ENCODE measurements at regions not wholly inside any gene's neighbourhood (a gene's known extent, or its start where the extent isn't known, plus 50 kb on each side); places are given as distances from the start of the nearest gene placed in this dataset.

DNA sequence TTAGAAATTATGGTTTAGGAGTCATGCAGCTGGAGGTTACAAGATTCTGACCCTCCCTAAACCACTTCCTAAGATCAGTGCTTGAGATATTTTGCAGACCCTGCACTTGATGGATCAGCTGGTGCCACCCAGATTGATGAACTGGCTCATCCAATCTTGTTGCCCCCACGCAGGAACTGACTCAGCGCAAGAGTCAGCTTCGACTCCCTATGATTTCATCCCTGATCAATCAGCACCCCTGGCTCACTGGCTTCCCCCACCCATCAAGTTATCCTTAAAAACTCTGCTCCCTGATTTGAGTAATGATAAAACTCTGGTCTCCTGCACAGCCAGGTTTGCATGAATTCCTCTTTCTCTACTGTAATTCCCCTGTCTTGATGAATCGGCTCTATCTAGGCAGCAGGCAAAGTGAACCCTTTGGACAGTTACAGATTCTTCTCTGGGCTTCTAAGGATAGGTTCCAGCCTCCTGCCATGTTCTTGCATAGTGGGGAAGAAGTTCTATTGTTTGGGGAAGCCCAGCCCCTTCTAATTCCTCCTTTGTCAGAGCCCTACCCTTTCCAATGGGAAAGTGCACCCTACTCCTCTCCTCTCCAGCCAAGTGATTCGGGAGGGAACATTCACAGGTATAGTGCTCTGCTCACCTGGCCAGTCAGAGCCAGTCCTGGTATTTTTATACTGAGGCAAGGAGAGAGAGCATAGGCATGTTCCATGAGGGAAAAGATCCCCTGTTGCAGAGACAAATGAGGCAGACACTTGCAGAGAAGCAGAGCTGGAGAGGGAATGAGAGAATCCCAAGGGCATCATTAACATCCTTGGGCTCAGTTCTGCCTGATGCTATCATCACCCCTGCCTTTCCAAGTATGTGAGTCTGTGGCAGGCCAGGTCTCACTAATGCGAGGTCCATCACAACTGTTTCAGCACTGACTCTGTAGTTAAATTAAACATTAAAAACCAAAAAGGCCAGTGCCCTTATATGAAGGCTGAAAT is 224.4 kb upstream of the GALNT17 start:
- no peak for DNase-seq

DNA sequence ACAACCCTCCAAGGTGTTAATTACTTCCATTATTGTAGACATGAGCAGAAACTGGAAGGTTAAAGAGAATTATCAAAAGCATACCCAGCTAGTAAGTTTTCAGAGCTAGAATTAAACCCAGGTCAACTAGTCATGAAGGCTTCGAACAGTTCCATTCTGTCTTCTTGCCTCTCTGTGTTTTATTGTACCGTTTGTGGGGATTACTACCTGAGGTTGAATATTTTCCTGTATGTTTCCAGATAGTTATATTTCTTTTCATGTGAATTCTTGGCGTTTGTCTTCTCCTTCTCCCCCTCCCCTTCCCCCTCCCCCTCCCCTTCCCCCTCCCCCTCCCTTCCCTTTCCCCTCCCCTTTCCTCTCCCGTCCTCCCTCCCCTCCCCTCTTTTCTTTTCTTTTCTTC is 218.0 kb upstream of the GALNT17 start:
- DNase-seq, result no peak

DNA sequence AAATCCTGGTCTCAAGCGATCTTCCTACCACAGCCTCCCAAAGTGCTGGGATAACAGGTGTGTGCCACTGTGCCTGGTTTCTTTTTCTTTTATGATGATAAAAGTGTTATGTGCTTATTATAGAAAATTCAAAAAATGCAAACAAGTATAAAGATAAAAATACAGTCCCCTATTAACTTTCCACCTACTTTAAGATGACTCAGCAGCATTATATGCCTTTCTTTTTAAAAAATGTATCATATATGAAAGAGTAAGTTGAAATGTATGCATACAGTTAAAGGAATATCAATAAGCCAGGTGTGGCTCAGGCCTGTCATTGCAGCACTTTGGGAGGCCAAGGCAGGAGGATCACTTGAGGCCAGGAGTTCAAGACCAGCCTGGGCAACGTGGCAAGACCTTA is 216.9 kb upstream of the GALNT17 start:
- DNase-seq, result no peak

DNA sequence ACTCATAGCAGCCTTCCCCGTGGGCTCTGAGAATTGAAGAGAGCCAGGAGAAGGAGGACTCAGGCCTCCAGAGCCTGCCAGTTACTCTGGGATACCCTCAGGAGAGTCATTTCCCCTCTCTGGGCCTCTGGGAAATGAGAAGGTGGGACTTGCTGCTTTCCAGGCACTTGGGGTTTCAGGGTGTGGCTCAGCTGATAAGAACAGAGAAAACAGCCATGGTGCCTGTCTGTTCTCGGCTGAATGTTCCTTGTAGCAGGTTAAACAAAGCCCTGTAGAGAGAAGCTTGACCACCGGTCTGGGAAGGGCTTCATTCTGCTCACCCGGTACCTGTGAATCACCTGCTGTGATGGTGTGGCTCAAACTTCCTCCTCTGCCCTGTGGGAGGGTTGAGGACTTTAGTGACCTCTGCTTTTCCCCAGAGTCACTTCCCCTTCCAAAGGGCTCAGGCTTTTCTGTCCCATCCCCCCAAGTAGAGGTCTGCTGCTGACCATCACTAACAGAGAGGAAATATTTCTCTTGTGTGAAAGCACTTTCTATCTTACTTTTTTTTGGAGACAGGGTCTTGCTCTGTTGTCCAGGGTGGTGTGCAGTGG is 212.4 kb upstream of the GALNT17 start:
- no peak for DNase-seq

DNA sequence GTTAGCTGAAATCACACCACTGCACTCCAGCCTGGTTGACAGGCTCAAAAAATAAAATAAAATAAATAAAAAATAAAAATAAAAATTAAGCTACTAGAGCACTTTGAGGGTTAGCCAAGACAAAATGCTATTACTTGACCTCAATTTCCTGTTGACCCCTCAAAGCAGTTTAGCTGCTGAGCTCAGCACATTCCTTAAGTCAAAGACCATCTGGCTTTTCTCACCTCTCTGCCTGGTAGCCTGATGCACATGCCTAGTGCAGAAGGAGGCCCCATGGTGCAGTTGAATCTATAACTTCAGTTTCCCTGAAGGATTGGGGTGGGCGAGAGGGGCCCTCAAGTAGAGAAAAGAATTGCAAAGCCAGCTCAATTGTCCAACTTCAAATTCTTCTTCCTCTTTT is 211.1 kb upstream of the GALNT17 start:
- no peak for DNase-seq

DNA sequence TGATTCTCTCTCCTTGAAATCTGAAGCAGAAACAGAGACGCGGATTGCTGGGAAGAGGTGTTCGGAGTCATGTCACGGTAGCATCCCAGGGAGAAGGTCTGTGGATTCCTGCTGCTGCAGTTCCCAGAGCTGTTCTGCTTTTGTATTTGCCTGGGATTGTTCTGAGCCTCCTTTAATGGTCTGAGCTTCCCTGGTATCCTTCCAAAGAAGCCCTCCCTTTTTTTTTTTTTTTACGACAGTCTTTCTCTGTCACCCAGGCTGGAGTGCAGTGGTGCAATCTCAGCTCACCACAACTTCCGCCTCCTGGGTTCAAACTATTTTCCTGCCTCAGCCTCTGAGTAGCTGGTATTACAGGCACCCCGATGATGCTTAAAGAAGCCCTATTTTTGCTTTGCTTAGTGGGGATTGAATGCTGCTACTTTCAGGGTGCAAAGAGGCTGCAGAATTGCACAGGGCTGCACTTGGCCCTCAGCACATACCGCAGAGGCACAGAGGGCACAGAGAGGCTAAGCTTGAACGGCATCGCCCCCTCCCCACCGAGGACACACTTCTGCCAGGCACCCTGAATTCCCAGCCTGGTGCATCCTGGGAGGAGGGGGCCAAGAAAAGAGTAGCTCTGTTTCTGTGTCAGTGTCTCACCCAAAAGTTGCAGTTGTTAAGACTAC is 208.6 kb upstream of the GALNT17 start:
- no peak for DNase-seq

DNA sequence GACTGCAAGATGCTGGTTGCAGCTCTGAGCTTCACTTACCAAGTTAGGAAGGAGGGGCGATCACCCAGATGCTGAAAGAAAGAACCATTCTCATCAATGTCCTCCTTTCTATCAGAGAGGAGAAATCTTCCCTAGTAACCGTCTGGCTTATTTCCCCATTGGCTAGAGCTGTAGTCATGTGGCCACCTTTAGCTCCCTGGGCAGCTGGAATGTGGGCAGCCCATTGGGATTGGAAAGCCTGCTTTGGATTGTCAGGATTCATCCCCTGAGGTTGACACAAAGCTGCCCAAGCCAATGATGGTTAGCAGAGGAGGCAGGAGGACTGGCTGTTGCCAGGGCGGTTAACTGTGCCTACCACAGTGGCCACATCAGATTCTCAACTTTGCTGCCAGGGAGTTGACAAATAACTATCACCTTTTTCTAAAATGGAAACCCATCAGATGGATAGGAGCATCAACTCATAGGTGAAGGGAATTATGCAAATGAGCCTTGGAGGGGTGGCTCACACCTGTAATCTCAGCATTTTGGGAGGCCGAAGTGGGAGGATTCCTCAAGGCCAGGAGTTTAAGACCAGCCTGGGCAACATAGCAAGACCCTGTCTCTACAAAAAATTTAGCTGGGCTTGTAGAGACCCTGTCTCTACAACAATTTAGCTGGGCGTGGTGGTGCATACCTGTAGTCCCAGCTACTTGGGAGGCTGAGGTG is 206.4 kb upstream of the GALNT17 start:
- DNase-seq, result no peak

DNA sequence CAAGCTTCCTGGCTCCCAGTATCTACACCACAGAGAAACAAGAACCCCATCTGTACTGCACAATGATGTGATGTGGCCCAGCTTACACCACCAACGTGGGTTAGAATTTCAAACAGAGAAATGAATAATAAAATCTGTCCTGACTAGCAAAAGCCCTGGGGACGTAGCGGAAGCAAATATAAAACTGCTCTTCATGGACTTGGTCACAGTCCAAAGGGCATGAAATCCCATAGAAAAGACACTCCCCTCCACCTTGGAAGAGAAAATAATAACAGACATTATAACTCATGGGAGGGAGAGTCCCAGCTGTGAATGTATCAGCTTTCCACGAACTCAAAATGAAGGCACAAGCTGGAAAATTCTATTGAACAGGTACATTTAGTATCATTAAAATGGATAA is 205.3 kb upstream of the GALNT17 start:
- no peak for DNase-seq

DNA sequence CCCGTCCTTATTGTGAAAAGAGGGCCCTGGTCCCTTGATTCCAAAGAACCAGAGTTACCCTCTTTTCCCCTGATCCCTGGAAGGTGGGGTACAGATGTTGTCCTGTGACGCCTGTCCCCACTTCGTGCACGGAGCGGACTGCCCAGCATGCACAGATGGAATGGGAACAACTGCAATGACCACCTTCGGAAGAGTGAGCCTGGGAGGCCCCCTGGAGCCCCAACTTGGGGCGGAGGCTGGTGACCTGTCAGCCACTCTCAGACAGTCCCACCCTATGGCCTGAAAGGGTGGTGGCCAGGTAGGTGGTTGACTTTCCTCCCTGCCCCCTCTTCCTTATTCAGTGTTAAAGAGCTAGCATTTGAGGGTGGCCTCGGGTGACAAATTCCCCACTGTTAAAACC is 196.6 kb upstream of the GALNT17 start:
- no peak for DNase-seq

DNA sequence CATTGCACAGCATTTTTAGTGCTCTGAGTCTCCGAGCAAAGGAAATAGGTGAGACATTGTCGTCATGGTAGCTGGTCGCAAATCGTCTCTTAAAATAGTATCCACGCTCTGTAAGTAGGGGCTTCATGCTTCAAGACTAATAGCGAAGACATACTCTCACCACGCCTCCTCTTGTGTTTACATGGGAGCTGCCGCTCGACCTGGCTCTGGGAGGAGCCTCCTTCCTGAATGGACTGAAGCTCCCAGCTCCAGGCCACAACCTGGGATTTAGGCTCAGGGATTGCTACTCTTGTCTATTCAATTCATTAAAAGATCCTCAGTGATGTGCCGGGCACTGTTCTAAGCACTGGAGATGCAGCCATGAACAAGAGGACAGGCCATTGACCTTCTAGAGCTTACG is 196.1 kb upstream of the GALNT17 start:
- DNase-seq, result no peak

DNA sequence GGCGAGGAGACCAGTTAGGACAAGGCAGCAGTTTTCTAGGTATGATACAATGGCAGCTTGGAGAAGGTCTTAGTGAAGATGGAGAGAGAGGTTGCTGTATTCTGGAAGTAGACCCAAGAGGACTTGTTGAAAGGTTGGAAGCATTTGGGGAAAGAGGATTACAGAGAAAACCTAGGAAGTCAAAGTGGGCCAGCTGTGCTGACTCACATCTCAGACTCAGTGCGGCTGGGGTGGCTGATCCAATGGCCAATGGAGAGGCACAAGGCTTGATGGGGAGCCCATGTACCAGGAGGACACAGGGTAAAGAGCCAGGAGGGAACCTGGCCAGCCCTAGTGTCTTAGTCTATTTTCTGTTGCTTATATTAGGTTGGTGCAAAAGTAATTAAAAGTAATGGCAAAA is 194.5 kb upstream of the GALNT17 start:
- DNase-seq, result no peak

DNA sequence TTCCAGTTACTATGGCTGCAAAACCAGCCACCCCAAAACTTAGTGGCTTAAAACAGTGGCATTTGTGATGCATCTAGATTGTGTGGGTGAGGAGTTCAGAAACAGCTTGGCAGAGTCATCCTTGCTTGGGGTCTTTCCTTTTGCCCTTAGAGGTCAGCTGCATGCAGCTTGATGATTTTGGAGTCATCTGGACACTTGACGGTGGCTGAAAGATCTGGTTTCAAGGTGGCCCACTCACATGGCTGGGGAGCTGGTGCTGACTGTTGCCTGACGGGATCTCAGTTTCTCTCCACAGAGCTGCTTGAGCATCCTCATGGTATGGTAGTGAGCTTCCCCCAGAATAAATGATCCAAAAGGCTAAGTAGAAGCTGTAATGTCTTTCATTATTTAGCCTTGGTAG is 191.3 kb upstream of the GALNT17 start:
- DNase-seq, result no peak

DNA sequence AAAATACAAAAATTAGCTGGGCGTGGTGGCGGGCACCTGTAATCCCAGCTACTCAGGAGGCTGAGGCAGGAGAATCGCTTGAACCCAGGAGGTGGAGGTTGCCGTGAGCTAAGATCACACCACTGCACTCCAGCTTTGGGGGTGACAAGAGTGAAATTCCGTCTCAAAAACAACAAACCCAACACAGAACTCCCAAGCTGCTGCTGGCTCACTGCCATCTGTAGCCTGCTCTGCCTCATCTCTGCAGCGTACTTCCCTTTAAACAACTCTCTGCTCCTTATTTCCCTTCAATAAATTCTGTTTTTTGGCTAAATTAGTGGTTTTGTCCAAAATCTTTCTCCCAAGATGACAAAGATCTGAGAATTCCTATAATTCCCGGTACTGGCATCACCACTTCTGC is 189.2 kb upstream of the GALNT17 start:
- DNase-seq, result no peak

DNA sequence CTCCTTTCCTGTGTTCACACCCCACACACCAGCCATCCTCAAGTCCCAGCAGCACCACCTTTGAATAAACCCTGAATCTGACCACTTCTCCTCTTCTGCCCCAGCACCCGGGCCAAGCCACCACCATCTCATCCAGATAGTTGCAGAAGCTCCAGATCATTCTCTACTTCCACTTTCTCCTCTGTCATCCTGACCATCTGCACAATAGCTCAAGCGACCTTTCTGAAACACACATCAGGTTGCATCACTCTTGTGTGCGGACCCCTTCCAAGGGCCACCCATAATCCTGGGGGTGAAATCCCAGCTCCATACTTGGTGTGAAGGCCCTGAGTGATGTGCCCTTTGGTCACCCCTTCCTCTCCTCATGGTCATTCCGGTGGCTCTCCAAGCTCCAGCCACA is 187.4 kb upstream of the GALNT17 start:
- DNase-seq, result no peak

DNA sequence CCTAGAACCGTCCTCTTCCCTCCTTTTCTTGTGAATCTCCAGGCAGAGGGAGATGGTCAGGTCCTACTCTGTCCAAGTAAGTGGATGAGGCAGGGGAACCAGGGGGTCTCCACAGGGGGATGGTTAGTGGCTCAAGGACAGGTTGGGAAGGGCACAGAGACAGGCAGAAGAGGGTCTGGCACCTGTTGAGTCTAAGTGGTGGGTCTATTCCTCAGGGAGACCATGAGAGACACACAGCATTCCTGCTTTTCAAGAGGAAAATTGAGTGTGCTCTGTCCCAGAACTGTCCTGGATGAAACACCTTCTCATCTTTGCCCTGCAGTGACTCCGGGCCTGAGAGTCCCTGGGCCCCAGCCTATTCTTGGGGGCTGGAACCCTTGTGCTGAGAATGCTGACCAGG is 184.8 kb upstream of the GALNT17 start:
- DNase-seq, result no peak

DNA sequence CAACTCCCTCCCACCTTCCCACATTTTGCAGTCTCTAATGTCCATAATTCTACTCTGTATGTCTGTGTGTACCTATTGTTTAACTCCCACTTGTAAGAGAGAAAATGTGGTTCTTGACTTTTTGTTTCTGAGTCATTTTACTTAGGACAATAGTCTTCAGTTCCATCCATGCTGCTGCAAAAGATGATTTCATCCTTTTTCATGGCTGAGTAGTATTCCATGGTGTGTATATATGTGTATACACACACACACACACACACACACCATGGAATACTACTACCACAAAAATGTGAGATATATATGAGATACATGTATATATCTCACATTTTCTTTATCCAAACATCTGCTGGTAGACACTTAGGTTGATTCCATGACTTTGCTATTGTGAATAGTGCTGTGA is 182.1 kb upstream of the GALNT17 start:
- no peak for DNase-seq

DNA sequence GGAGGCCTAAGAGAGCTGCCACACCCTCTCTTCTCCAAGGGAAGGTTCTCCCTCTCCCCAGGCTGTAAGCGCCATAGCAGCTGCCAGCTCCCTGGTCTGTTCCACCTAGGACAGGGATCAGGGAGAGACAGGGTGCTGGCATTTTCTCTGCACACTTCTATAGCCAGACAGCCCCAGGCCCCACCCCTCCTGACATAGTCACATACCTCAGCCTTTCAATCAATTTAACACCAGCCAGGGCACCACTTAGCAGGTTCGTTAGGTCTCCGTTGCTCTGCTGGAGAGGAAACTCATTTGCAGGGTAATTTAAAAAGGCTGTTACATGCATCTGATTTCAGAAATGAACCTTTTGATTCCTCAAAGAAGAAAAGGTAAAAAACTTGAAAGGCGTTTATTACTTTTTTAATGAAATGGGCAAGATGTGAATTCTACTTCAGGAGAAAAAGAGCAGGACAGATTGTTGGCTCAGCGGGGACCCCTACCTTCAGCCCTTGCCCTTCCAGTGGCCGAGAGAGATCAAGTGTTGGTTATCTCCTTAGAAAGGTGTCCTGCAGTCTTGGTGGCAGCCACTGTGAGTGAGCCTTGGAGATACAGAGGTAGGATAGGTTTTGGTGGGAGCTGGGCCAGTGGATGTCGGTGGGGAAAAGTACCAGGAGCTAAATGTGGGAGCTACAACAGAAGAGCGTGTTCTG is 180.5 kb upstream of the GALNT17 start:
- DNase-seq, result no peak

DNA sequence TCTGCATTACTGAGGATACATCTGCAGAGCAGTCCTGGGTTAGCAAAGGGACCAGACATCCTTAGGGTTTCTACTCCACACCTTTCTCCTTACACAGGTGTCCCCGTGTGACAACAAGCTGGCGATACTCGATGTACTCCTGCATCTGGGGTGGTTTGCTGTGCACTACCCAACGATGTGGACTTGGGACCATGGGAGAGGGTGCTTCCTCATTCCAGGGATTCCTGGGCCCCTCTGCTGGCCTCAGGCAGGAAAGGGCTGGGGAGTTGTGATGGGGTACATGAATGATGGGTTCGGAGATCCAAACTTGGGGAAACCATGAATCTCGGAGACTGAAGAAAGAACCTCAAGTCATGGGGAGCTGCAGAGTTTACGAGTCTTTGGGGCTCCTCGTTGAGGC is 179.6 kb upstream of the GALNT17 start:
- DNase-seq, result no peak

DNA sequence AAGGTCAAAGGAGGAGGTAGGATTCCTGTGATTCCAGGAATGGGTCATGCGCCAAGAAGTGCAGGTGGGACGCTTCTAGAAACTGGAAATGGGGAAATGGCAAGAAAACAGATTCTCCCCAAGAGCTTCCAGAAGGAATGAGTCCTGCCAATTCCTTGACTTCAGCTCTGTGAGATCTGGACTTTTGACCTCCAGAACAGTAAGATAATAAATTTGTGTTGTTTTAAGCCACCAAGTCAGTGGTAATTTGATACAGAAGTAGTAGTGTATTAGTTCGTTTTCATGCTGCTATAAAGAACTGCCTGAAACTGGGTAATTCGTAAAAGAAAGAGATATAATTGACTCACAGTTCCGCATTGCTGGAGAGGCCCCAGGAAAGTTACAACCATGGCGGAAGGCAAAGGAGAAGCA is 178.6 kb upstream of the GALNT17 start:
- DNase-seq, result no peak

DNA sequence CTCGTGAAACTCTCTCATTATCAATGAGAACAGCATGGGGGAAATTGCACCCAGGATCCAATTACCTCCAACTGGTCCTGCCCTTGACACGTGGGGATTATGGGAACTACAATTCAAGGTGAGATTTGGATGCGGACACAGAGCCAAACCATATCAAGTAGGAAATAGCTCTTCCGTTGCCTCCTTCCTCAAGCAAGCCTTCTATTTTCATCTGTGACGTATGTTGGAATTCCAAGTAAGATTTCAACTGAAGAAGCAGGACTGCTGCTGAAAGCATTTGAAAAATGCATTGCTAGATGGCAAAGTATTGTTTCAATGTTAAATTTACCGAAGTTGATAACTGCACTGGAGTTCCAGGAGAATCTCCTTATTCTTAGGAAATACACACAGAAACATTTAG is 178.1 kb upstream of the GALNT17 start:
- DNase-seq, result no peak

DNA sequence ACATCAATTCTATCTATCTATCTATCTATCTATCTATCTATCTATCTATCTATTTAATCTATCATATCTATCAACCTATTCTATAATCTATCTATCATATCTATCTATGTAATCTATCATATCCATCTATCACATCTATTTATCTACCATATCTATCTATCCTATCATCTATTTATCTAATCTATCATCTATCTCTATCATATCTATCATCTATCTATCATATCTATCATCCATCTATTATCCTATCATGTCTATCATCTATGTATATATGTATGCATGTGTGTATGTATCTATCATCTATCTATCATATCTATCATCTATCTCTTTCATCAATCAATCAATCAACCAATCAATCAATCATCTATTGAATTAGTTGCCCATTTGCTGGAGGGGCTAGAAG is 159.3 kb upstream of the GALNT17 start:
- DNase-seq, result no peak

DNA sequence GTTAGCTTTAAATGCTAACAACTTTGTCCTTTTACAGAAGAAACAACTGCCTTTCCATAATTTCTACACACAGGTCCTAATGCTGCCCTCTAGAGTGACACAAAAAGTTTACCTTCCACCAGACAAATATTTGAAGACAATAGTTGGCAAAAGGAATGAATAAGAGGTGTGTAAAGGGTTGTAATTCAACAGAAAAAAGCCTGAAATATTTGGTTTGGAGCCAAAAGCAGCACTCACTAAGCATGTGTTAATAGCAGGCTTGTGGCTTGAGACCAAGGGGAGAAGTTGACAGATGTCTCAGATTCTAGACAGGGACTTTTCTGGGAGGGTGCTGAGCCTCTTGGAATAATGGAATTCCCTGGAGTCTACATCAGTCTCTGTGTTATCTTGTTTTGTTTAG is 156.2 kb upstream of the GALNT17 start:
- DNase-seq, result no peak

DNA sequence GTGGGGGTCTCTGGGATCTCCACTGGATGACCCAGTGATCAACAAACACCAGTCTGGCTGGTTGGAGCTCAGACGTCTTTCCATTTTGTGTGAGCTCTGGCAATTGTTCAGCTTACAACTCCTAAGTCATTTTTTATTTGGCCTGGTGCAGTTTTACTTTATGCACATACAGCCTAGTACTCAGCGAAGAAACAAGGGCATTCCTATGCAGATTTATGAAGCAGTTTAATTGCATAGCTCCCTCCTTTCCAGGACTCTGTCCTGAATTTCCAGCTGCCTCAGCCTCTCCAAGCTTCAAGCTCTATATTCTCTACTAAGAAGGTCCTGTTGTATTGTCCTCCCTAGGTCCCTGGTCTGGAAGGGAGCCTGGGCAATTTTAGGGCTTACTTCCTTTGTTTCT is 145.6 kb upstream of the GALNT17 start:
- no peak for DNase-seq

All from NCI-H446 (cell line).